HG03521 (cell line): ENCODE measurements at regions not wholly inside any gene's neighbourhood (a gene's known extent, or its start where the extent isn't known, plus 50 kb on each side); places are given as distances from the start of the nearest gene placed in this dataset.
"Not testable (repeated sequence)": the region's sequence is repeated elsewhere in the genome, so short reads cannot be mapped to it uniquely, and the experiment has no call there.

Experiments
- ATAC-seq: cut with Tn5 transposase; IDR thresholded peaks from one replicate; pipeline ENCODE4 v1.9.1; 2021; ENCODE audit warnings: mild to moderate bottlenecking, moderate library complexity; ENCODE audit not compliant: unreplicated experiment

DNA sequence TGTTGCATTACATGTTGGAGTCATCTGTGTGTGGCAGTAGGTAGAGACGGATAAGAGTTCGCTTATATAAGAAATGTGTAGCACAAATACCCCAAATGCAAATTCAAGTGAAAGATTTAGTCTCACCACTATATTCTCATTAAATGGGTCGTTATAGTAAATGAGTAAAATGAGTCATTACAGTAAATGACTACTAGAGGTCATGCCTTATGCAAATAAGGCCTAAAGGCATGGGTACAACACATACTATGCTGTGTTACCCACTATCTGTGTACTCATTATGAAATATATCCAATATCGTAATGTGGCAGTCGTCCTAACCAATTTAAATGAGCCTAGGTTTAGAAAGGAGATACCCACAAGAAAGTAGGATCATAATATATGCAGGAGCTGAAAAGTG is 1603.1 kb downstream of the C4orf33 start:
- ATAC-seq, result no peak

DNA sequence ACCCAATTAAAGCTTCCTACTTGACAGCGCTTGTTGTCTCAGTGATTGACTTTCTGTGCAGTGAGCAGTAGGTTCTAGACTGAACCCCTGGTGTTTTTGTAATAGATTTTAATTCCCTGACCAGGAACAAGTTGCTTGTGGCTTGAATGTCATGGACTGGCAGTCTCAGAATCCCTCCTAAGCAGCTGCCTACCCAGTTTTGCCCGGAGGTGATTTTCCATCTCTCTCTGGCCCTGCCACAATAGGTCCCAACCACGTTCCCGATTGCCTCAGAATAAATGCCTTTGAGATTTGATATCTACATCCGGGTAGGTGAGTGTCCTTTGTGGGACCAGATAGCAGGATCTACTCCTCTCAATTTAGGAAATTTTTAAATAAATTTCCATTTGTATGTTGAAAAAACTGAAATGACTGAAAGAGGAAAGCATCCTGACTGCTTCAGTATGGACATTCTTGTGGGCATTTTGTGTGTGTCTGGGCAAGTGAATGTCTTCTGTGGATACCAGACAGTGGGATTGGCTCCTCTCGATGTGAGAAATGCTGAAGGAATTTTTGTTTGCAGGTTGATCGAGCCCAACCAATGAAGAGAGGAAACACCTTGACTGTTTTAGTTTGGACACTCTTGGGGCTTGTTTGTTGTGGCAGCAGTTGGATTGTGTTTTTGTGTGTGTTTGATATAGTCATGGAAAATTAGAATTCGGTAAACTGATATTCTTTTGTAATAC is 1607.4 kb downstream of the C4orf33 start:
- ATAC-seq, result no peak

- no peak for ATAC-seq
These were observed 1609.1 kb downstream of the C4orf33 start for GRCh38 chr4:130705023-130705422.

DNA sequence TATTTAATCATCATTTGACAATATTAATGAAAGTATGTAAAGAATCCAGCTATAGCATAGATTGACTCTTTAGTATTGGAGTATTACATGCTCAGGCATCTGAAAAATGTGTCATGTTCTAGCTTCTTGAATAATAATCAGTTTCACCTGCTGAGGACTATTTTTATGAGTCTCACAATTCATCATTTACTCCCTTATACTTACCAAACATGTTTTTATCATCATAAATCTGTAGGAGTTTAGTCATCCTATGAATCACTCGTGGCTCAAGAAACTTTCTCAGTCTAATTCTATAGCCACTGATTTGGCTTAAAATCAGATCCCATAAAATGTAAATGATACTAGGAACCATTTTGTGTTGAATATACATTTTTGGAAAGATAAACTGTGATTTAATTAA is 1616.1 kb downstream of the C4orf33 start:
- ATAC-seq, result no peak

DNA sequence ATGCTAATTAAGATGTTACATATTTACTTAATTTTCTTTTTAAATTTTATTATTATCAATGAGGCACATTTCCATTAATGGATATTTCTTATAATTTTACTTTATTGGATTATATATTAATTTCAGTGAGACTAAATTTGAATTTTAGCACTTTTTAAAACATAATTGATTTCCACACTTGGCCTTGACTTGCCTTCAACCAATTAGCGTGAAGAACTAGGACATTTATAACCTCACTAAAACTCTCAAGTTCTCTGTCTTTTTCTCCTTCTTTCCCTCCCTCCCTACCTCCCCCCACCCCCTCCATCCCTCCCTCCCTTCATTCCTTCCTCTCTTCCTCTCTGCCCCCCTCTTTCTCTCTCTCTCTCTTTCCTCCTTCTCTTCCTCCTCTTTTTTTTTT is 1618.1 kb downstream of the C4orf33 start:
- no peak for ATAC-seq

DNA sequence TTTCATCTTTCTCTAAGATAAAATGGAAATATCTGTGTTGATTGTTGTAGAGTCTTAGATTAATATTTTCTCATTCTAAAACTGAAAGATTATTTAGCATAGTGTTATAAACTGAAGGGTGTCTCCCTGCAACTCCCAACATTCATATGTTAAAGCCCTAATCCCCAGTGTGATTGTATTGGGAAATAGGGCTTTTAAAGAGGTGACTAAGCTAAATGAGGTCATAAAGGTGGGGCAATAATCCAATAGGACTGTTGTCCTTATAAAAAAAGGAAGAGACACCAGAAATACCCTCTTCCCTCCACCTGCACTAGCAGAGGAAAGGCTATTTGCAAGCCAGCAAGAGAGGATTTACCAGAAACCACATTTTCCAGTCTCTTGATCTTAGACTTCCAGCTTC is 1626.4 kb downstream of the C4orf33 start:
- ATAC-seq, result no peak

DNA sequence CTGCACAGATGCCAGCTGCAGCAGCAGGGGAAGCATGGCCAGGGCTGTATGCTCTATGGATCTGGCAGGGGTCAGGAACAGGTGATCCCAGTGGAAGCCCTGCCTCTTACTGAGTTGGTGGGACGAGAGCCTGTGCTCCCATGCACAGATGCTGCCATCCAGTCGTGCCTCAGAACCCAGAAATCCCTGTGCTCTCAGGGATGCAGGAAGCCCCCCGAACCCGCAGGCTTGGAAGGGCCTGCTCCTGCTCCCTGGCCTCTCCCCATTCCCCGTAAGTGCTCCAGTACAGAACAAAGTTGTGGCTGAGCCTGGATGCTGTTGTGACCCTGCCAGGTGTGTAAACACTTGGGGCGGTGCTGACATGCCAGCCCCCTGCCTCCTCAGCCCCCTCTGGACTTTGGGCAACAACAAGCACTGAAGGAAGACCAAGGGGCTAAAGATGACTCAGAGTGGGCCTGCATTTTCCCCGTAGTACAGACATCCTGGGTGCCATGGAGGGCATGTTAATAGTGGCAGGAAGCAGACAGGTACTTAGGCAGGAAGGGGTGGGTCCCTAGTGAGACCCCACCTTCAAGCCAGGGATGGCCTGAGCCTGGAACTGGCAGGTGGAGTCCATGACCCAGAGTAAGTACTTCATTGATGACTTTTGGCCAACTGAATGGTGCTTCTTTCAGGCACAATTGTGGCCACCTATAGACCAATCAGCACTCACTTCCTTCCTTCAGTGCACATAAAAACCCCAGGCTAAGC is 1640.7 kb downstream of the C4orf33 start:
- ATAC-seq, result no peak

DNA sequence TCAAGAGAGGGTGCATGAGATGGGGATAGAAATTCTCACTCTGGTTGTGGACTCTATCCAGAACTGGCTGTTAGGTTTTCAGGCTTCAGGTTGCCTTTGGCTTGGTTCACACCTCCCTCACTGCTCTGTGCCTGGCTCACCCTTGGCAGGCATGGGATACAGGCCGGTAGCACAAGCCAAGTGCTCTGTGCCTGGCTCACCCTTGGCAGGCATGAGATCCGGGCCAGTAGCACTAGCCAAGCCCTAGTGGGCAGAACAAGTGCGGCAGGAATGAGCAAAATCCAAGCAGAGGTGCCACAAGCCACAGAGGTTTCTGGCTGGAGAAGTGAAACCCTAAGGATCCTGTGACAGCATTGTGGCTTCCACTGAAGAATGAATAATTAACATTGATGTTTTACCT is 1642.3 kb downstream of the C4orf33 start:
- ATAC-seq, result no peak

DNA sequence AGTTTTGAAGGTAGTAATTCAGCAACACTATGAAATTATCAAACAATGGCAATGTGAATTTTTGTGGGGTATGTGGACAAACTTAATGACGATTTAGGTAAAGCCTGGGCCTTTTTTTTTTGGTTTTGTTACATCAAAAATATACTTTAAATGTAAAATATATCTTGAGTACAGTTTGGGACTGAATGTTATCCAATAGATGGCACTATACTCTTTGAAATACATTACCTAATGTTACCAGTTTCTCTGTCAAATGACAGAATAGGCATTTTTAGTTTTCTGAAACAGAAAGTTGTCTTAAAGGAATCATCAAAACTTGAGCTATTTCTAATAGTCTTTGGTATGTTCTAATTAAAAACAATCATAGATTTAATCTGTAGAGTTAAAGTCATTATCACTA is 1651.9 kb downstream of the C4orf33 start:
- ATAC-seq, result no peak

DNA sequence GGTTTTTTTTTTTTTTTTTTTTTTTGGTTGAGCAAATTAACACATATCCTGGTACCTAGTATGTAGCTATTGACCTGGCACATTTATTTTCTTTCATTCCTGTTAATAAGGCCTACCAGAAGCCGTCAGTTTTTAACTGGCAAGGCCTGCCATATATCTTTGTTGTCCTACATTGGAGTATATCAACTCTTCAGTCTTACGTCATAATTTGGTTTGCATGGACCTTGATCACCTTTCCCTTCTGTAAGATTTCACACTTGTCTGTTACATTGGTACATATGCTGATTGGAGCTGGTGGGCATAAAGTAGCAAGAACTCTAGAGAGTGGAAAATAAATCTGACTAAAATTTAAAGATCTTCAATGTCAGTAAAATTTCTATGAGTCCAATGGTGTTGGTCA is 1658.0 kb downstream of the C4orf33 start:
- ATAC-seq, result no peak

DNA sequence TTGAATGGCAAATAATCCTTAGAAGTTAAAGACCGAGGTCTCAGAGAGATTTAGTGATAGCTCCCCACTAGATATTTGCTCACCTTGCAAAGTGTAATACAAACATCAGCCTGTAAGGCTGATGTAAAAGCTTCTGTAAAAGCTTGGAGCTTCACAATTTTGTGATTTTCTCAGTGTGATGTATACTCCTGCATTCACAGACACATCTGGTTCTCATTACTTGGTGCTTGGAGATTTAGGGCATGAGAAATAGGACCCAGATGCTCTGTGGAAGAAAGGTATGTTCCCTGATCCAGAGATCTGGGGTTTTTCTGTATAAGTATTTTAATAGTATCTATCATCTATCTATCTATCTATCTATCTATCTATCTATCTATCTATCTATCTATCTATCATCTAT is 1664.3 kb downstream of the C4orf33 start:
- ATAC-seq, result no peak

GRCh38 chr4:130767384-130767783 is 1671.4 kb downstream of the C4orf33 start:
- ATAC-seq, result not testable (repeated sequence)

DNA sequence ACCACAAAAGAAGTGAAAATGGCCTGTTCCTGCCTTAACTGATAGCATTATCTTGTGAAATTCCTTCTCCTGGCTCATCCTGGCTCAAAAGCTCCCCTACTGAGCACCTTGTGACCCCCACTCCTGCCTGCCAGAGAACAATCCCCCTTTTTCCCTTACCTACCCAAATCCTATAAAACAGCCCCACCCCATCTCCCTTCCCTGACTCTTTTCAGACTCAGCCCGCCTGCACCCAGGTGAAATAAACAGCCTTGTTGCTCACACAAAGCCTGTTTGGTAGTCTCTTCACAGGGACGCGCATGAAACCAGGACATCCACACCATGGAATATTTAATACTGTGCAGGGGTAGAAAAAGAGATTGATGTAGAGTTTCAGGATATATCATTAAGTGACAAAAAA is 1677.0 kb downstream of the C4orf33 start:
- not testable (repeated sequence) for ATAC-seq

DNA sequence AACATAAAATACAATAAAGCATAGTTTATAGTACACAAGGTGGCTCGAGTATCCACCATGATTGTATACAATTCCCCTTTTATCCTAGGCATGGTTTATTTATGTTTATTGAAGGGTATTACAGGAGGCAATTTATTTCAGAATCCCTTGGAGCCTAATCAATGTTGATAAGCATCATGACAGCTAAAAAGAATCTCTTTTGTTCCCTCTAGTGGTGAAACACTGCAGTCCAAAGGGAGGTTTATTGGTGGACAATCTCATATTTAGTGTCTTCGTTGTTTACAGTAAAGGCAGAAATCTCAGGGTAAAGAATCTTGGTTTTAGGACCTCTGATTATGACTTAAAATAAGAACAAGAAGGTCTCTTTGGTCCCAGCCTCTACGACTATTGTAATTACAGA is 1712.5 kb downstream of the C4orf33 start:
- no peak for ATAC-seq

- no peak for ATAC-seq
These were observed 1716.3 kb downstream of the C4orf33 start for GRCh38 chr4:130812117-130812765.

- ATAC-seq, result no peak
These were observed 1718.9 kb downstream of the C4orf33 start for GRCh38 chr4:130814896-130815295.

DNA sequence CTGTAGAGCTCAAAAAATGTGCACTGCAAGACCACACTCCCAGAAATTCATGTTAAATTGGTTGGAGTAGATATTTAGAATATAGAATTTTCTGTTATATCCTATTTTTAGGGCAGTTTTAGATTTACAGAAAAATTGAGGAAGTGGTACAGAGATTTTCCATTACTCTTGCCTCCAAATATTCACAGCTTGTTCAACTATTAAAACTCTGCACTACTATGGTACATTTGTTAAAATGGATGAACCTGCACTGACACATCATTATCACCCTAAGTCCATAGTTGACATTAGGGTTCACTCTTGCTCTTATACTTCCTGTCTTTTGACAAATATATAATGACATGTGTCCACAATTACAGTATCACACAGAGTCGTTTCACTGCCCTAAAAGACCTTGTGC is 1724.5 kb downstream of the C4orf33 start:
- ATAC-seq, result no peak

GRCh38 chr4:130825284-130825683 is 1729.3 kb downstream of the C4orf33 start:
- ATAC-seq, result no peak

GRCh38 chr4:130850019-130850524 is 1754.1 kb downstream of the C4orf33 start:
- no peak for ATAC-seq

- no peak for ATAC-seq
These were observed 1755.2 kb downstream of the C4orf33 start for GRCh38 chr4:130851107-130851506.

GRCh38 chr4:130851932-130852331 is 1756.0 kb downstream of the C4orf33 start:
- no peak for ATAC-seq

DNA sequence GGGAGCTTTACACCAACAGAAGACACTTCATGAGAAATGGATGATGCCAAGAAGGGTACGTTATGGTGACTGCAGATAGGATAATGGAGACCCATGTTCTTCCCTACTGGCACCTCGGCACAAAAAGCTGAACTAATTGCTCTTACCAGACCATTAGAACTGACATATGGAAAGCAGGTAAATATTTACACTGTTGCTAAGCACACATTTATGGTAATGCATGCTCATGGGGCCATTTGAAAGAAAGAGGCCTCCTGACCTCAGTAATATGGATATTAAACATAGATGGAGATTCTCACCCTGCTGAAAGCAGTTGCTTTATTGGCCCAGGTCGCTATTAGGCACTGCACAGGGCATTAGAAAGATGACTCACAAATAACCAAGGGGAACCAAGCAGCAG is 1759.6 kb downstream of the C4orf33 start:
- ATAC-seq, result no peak
